Stimulated activated CD4-positive, alpha-beta T cell treated with anti-CD3 and anti-CD28 coated beads, Interleukin-12 subunit alpha, Interleukin-12 subunit beta, amount 100 ng/mL, for 48 hours (primary cell): ENCODE measurements at regions not wholly inside any gene's neighbourhood (a gene's known extent, or its start where the extent isn't known, plus 50 kb on each side); places are given as distances from the start of the nearest gene placed in this dataset.
"Not testable (repeated sequence)": the region's sequence is repeated elsewhere in the genome, so short reads cannot be mapped to it uniquely, and the experiment has no call there.

Experiments used
- DNase-seq, 3 donors: peaks; one replicate each; pipeline ENCODE4 v3.0.0-alpha.2; 2020; ENCODE audit warnings: low read depth in 2 of 3, low spot score in 1 of 3

DNA sequence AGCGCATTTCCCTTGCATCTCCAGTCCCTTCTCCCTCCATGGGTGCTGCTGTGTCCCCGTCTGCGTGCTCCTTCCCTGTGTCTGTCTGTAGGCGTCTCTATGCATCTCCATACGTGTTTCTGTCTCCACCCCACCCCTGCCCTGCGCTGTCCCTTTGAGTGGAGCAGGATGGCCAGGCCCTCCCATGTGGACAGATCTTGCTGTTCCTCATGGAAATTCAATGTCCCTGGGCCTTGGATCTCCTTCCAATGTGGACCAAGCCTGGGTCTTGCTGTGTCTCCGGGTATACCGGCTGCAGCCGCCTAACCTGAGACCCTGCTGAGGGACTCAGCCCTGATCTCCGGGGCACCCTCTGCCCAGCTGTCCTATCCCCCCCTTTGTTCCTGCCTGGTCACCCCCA, 172.7 kb downstream of the BMP7 start:
- no peak for DNase-seq

DNA sequence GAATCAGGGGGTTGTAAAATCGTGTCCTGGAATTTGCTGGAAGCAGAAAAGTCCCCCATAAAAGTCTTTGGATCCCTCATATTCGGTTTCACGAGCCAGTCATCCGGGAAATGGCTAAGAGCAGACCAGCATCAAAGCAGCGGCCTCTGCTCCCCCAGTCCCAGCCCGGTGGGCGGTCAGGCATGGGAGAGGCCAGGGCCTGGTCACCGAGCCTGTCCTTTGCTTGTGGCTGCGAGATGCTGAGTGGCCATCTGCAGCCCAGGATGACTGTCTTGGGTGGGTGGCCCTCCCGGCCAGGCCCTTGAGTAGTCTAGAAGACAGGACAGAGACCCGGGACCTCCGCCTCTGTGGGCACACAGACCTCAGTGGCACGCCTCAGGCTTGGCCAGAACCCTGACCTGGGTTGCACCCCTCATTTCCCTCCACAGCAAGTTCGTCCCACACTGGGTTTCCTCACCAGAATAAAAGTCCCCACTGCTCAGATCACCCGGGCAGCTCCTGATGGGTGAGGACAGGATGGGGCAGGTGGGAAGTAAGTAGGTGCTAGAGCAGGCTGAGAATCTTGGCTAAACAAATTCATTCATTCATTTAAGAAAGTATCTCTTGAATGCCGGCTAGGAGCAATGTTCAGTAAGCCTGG, 172.1 kb downstream of the BMP7 start:
- no peak for DNase-seq

DNA sequence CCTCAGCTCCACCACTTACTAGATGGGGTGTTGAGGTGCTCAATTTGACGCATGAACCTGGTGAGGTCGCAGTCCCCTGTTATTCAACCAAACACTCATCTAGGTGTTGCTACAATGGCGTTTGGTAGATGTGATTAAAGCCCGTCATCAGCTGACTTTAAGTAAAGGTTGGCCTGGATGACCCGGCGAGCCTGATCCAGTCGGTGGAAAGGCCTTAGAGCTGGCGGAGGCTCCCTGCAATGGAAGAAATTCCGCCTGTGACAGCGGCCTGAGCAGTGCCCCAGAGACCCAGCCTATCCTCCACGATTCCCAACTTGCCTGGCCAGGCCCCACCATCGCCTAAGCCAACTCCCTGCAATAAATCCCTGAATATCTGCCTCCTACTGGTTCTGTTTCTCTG, 171.4 kb downstream of the BMP7 start:
- no peak for DNase-seq

DNA sequence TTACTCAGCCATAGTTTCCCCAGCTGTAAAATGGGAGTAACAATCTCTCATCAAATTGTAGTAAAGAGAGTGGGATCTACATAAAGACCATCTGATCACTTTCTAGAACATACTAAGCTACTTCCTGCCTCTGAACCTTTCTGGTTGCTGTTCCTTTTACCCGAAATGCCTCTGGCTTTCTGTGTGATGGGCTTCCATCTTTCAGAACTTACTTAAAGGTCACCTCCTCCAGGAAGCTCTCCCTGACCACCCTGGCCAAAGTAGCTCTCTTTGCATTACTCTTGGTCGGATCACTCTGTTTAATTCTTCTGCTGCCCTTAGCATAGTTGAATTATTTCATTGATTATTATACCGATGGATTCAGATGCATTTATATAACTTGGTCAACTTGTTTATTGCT, 171.0 kb downstream of the BMP7 start:
- DNase-seq = no peak

DNA sequence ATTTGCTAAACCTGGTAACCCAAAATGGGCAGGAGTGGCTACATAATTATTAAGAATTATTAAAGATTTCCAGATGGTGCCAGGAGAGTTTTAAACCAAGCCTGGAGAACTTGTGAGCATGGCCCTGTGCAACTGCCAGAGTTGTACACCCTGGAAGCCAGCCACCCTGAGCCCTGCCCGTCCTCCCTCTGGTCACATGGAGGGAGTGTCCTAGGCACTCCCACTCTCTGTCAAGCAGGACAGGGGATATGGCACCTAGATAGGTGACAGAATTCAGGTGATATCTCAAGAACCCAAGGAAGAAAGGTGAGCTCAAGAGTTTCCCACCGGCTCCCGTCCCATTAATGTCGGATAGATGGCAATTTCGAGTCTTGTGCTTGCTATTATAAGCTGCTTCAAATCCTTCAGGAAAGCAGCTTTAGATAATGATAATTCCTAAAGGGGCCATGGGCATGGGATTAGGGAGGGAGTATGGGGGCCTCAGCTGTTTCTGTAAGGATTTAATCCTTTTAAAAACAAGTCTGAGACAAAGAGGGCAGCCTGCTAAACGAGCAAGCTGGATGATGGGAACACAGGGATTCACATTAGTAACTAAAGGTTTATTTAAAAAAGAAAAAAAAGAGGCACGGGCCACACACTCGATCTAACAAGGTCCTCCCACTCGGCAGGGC, 169.1 kb downstream of the BMP7 start:
- no peak for DNase-seq

DNA sequence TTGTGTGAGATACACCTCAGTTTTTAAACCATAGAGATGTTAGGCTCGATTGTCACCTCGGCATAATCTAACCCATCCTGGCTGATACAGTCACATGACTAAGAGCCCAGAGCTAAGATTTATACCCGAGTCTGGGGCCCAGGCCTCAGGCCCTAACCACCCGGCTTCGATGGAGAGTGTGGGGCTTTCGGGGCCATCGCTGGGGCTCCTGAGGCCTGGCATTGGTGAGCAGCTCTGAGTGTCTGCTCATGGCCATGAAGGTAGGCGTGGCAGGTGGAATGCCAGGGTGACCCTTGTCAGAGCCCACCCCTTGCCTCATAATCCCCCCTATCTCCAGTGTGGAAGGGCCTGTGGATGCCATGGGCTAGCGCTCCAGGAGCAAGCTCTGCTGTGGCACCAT, 164.3 kb downstream of the BMP7 start:
- no peak for DNase-seq

DNA sequence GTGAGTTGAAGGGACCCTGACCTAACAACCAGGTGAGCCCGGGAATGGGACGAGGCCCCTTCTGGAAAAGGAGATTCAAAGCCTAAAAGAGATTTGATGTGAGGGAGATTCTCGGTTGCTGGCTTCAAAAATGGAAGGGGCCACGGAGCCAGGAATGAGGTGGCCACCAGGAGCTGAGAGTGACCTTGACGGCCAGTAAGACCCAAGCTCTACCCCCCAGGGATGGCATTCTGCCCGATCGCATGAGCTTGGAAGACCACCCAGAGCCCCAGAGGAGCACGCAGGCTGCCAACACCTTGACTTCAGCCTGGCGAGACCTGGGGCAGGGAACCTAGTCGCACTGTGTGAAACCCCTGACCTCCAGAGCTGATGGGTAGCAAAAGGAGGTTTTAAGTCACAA, 163.9 kb downstream of the BMP7 start:
- DNase-seq = no peak

DNA sequence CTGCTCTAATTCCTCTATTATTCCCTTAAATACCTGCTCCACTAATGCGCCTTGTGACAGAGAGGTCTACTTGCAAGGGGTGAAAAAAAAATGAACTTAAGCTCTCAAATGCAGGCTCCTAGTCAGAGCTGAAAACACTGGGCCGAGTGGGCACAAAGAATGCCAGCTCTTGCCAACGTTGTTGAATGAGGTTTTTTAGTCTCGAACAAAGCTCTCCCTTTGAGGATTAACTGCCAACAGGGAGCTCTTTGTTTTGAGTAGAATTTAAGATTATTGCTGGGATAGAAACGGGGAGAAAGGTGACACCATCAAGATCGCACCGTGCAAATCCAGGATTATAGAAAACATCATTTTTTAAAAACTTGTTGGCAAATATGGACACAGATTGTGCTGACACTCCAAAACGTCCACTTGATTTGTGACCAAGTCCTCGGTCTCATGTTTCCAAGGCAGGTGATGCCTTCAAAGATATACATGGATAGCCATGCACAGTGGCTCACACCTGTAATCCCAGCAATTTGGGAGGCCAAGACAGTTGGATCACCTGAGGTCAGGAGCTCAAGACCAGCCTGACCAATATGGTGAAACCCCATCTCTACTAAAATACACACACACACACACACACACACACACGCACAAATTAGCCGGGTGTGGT, 163.2 kb downstream of the BMP7 start:
- DNase-seq = no peak

DNA sequence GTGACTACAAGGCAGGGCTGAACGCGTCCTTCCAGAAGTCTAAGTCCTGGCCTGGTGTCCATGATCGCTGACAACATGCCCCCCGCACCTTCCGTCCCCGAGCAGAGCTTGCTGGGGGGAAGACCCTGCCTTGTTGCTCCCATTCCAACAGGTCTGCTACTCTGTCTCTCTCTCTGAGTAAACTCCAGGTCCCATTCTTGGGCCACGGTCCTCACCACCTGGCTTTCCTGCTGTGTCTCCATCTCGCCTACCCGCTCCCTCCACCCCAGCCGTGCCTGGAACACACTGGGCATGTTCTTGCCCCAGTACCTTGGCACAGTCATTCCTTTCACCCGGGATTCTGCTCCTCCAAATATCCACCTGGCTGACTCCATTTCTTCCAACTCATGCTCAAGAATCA, 162.3 kb downstream of the BMP7 start:
- DNase-seq = no peak

DNA sequence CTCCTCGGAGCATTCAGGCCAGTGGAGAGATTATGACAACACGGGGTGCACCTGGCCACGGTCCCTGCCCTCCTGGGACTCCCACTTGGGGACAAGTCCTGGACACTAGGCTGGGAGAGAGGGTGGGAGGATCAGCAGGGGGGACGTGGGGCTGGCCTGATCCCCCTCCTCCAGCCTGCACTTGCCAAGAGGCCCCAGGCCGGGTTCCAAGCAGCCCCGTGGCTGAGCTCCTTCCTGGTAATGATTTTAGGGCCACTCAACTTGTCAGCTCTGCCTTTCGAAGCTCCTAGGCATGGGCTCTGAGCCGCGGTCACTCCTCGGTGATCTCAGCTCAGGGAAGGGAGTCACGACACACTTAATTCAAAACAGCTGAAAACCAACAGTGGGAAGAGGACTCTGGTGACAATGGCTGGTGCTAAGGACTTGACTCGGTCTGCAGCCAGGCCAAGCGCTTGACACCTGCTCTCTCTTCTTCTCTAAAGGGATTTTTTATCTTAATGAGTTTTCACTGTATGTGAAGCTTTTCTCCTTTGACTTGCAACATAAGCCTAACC, 161.7 kb downstream of the BMP7 start:
- no peak for DNase-seq

DNA sequence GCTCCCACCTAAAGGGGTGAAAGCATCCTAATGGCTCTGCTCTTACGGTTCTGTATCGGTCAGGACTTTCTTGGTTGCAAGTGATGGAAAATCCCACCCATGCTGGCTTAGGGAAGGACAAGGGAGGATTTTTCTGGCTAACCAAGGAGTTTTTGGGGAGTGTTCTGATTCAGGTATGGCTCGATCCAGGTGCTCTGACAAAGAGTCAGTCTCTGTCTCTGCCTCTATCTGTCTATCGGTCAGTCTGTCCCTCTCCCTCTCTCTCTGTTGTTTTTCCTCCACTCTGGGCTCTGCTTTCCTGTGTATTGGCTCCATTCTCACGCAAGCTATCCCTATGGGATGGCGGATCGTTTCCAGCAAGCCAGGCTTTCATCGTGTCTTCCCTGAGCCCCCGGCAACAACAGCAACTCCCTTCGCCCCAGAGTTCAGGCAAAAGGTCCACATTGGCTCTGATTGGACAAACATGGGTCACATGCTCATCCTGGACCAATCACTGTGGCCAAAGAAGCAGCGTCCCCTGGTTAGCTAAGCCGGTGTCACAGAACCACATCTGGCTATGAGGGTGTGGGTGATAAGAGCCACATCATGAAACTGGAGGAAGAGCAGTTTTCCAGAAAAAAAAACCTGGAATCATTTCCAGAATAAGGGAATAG, 160.3 kb downstream of the BMP7 start:
- DNase-seq = no peak

DNA sequence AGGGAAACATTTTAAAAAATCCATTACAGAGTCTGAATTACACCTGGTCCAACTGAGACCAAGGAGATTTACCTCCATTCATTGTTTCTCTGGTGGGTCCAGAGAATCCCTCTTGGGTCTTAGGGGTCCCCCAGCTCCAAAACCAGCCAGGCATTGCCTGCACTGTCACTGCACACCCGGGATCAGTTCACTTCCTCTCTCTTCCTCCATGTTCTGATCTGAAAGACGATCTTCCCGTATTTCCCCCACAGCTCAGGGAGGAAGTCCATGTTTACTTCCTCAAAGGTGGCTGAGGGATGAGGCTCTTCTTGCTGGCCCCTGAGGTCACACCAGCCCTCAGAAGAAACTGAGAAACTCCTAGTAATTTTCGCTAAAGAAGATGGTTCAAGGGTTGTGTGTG, 159.7 kb downstream of the BMP7 start:
- no peak for DNase-seq

DNA sequence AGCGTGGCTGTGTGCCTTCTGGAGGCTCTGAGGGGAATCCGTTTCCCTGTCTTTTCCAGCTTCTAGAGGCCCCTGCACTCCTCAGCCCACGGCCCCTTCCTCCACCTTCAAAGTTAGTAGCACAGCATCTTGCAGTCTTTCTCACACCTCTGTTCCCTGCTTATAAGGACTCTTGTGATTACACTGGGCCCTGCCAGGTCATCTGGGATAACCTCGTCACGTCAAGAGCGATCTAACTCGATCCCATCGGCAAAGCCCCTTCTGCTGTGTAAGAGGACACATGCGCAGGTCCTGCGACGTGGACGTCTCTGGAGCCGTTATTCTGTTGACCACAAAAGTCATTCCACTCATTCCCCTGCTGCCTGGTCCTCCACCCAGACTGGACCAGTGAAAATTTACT, 159.2 kb downstream of the BMP7 start:
- no peak for DNase-seq

DNA sequence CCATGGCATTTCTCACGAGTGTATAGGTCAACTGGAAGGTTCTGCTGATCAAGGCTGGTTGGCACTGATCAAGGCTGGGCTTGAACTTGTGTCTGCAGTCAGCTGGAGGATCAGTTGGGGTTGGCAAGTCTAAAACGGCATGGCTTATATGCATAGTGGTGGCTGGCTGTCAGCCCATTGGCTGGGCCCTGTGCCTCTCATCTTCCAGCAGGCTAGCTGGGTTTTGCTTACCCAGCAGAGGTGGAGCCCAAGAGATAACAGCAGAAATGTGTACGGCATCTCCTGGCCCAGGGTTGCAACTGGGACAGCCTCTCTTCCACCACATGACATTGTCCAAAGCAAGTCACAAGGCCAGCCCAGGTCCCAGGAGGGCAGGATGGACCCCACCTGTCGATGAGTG, 158.2 kb downstream of the BMP7 start:
- no peak for DNase-seq

DNA sequence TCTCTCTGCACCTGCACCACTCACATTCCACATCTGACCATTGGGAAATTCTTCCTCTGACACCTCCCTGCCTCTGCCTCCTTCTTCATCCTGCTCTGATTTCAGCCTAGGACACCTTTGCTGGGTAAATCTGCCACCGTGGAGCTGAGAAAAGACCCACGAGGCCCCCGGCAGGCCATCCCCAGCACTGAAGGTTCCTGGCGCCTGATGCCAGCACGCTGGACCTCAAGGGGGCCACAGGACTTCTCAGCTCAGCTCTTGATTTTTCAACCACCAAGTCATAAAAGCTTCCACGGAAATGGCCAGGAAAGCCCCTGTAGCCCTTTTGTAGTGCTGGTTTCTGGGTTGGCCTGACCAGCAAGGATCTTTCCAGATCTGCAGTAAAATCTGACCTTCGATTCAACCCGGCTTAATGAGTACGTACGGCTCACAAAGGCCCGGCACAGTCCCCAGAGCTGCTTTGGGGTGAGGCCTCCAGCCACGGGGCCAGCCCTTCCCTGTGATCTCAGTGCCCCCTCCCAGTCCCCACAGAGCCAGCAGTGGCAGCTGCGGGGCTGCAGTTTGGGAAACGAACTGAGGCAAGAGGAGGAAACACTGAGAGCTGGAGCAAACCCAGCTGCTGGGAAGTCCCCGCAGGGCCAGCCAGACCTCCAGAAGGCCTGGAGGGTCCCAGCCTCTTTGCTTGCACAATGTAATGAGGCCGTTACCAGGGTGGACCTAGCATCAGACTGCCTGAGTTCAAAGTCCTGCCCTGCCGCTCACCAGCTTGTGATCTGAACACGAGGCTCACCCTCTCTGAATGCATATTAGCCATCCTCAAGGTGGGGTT, 157.5 kb downstream of the BMP7 start:
- DNase-seq = no peak

DNA sequence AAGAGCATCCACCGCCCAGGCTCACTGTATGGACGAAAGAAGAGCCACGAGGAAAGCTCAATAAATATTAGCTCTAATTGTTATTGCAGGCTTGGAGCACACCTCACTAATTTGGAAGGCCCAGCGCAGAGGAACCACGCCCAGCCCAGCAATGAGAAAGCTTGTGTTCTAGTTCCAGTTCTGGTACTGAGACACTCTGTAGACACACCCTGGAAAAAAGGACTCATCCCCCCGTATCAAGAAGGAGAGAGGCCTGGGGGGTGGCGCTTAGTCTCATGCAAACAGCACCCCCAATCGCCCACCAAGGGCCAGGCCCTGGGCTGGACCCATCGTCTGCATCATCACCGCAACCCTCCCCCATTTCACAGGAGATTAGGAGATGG, 156.9 kb downstream of the BMP7 start:
- DNase-seq = no peak

DNA sequence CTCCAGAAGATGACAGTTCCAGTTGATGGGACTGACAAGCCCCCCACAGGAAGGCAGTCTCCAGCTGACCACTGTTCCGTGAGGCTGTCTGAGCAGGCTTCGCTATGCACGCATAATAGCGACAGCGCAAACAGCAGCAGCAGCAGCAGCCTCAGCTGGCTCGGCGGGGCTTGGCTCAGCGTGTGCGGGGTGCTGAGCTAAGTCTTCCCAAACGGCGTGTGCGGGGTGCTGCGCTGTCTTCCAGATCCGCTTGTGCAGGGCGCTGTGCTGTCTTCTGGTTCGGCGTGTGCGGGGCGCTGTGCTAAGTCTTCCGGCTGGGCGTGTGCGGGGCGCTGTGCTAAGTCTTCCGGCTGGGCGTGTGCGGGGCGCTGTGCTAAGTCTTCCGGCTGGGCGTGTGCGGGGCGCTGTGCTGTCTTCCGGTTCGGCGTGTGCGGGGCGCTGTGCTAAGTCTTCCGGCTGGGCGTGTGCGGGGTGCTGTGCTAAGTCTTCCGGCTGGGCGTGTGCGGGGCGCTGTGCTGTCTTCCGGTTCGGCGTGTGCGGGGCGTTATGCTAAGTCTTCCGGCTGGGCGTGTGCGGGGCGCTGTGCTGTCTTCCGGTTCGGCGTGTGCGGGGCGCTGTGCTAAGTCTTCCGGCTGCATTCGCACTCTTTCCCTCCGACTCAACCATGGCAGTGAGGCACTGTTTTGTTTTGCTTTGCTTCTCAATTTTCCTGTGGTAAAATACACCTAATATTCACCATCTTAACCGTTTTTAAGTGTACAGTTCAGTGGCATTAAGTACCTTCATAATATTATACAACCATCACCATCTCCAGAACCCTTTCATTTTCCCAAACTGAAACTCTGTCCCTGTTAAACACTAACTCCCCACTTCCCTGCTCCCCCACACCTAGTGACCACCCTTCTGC, 156.1 kb downstream of the BMP7 start:
- not testable (repeated sequence) for DNase-seq

DNA sequence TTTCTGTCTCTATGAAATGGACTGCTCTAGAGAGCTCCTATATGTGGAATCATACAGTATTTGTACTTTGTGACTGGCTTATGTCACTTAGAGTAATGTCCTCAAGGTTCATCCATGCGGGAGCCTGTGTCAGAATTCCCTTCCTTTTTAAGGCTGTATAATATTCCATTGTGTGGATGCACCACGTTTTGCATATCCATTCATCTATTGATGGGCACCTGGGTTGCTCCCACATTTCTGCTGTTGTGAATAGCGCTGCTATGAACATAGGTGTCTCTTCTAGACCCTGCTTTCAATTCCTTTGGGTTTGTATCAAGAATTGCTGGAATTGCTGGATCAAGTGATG, 155.4 kb downstream of the BMP7 start:
- DNase-seq = no peak

DNA sequence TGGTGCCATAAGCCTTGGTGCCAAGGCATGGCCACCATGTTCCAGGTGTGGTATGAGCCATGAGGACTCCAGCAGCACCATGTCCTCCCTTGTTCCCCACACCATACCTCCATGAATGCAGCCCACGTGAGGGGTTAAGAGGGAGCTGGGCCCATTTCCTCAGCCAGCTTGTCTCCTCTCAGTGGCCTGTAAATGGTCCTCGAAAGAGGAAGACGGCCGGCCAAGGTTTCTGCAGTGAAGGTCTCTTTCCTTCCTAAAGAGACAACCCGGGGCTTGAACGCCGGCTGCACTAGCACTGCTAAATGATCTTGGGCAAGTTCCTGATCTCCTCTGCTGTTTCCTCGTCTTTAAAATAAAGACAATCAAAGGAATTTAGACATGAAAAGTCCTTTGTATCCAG, 154.0 kb downstream of the BMP7 start:
- no peak for DNase-seq

DNA sequence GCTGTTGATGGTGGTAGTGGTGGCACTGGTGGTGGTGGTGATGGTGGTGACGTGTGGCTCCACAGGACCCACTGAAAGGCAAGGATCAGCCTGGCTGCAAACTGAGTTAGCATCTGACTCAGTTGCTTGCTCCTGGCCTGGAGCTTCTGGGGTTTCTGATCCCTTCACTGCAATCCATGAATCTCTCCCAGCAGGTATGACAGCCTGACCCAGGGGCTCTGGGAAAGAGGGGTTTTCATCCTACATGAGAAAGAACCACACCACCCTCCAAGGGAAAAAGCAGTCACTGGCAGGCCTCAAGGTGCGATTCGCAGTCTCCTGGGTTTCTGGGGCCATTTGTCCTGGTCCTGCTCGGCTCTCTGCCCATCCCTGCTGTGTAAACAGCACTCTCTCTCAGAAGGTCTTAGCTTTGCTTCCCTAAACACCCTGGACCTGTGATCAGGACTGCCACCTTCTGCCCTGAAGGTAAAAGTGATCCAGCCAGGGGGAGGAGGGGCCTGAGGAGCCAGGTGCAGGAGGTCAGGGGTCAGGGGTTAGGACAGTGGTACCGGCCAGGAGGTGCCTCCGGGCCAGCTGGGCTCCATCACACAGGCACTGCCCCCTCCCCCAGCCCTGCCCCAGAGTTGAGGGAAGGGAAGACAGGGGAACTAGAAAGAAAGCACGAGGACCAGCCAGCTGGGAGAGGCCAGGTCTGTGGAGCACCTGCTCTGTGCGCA, 152.0 kb downstream of the BMP7 start:
- DNase-seq = no peak
